Coronary artery (tissue), 2 donors: ENCODE measurements at regions not wholly inside any gene's neighbourhood (a gene's known extent, or its start where the extent isn't known, plus 50 kb on each side); places are given as distances from the start of the nearest gene placed in this dataset.

Experiments used
- DNase-seq: peaks from one replicate; pipeline ENCODE4 v3.0.0-alpha.2; 2017; ENCODE audit warnings: low spot score
- H3K27ac ChIP-seq, 2 donors: fragments of 200-600 bp; sonication (generic); one replicate each; pipeline ENCODE4 v1.5.1; 2016 to 2019
- H3K4me3 ChIP-seq: fragments of 200-600 bp; sonication (generic); 2 replicates; pipeline ENCODE4 v1.5.1; 2016; ENCODE audit warnings: mild to moderate bottlenecking, moderate library complexity
- TF ChIP-seq, protein P1 (sequence below): fragments of 200-600 bp; sonication (generic); IDR thresholded peaks from one replicate; pipeline ENCODE4 v1.5.1; 2019; ENCODE audit warnings: antibody characterized with exemption

DNA sequence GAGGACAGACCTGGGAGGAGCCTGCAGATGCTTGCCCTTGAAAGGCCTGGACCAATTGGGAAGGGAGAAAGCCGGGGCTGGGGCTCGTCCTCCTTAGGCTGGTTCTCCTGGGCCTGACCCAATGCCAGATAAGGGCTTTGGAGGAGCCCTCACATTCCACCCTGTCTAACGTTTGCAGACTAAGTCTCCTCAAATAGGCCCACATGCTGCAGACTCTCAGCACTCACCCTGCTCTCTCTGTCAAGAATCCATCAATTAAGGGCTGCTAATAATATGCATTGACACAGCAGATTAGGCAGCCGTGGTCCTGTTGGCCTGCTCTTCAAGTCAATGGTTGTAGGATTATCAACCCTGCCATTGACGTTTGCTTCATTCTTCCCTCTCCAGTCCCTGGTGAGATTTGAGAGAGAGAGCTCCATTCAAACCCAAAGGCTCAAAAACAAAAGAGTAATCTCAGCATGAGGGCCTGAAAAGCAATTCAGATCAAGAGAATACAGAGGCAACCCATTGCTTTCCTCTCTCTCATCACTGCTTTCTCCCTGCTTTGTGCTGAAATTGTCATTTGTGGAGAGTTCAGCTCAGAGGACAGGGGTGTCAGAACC, 167.6 kb downstream of the INSIG2 start:
- no peak for DNase-seq
- no peak overlapping the region for H3K27ac ChIP-seq
- no peak overlapping the region for H3K4me3 ChIP-seq
- TF ChIP-seq, protein P1, sequence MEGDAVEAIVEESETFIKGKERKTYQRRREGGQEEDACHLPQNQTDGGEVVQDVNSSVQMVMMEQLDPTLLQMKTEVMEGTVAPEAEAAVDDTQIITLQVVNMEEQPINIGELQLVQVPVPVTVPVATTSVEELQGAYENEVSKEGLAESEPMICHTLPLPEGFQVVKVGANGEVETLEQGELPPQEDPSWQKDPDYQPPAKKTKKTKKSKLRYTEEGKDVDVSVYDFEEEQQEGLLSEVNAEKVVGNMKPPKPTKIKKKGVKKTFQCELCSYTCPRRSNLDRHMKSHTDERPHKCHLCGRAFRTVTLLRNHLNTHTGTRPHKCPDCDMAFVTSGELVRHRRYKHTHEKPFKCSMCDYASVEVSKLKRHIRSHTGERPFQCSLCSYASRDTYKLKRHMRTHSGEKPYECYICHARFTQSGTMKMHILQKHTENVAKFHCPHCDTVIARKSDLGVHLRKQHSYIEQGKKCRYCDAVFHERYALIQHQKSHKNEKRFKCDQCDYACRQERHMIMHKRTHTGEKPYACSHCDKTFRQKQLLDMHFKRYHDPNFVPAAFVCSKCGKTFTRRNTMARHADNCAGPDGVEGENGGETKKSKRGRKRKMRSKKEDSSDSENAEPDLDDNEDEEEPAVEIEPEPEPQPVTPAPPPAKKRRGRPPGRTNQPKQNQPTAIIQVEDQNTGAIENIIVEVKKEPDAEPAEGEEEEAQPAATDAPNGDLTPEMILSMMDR: no peak

DNA sequence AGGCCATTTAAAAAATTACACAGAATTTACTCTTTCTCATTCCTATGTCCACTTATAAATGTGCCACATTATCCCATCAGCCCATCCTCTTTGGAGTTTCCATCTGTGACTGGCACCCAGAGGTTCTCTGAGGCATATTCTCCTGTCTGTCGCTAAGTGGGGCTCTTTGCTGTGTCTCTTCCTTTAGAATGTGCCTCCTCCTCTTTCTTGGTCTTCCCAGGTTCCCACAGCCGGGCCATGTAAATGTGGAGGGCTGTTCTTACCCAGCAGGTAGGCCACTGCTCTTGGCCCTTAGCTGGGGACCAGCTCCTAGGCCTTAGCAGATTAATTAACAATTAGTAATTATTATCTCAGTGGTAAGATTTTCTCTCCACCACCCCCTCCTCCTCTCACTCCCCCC, 167.0 kb downstream of the INSIG2 start:
- Histone ChIP-seq H3K27ac (no peak overlapping the region), H3K4me3 (no peak overlapping the region)
- TF ChIP-seq, protein P1: no peak
- no peak for DNase-seq

DNA sequence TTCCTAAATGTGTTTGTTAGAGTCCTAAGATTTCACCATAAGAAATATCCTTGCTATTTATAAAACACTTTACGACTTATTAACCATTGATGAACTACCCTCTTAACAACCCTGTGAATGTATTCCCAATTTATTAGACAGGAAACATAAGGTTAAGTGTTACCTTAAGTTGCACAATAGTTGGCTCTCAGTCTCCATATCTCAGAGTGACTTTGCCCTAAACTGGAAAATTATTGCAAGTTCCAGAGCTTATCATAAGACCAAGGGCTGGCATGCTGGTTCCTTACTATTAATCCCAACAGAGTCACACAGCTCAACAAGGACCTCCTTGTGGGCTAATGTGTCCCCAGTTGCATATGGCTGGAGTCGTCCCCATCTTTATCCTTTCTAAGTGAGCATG, 165.8 kb downstream of the INSIG2 start:
- no peak overlapping the region for H3K4me3 ChIP-seq
- DNase-seq: no peak
- no peak overlapping the region for H3K27ac ChIP-seq
- TF ChIP-seq, protein P1: no peak

DNA sequence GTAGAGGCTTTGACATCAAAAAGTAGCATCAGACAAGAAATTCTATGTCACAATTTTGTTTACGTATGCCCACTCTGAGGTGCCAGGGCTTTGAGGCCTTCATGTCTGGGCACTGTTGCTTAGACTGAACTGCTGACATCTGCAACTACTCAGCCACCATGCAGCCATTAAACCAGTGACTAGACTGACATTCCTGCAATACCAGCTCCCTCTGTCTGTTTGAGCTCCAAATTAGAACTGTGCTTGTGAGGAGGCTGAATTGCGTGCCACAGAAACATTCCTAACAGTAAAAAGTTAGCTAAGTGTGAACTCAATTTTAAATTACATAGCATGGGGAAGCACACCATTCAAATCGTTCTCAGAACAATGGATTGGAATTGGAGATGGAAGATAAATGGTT, 163.2 kb downstream of the INSIG2 start:
- TF ChIP-seq, protein P1: no peak
- DNase-seq: no peak
- Histone ChIP-seq H3K27ac (no peak overlapping the region), H3K4me3 (no peak overlapping the region)

DNA sequence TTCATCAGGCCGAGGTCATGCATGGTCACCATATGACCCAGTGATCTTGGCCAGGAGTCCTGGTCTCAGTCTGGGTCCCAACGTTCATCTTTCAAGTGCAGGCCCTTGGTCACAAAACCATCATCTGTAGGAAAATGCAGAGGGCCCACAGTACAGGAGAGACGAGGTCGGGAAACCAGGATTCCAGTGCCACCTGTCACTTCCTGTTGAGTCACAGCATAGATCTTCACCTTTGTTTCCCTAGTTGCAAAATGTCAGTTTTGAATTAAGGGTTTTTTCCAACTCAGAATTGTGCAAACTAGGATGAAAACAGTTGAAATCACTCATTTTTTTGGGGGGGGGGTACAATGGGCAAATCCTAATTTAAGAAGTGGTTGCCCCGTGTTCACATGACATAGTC, 162.2 kb downstream of the INSIG2 start:
- Histone ChIP-seq H3K4me3 (no peak overlapping the region), H3K27ac (no peak overlapping the region)
- TF ChIP-seq, protein P1: no peak
- DNase-seq: no peak

DNA sequence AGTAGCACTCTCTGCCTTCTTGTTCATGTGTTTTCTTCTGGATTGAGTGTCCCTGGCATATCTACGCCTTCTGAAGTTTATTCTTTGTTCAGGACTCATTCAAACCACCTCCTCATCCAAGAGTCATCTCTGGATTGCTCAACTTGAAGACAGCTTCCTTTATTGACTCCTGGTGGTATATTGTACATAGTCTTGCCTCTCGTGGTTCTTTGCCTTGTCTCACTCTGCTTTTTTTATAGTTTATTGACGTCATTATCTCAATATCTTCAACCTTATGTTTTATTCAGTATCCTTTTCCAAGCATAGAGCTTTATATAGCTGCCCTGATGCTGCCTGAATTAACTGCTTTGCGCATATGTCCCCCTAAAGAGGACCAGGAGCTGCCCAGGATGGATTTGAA, 161.7 kb downstream of the INSIG2 start:
- no peak for DNase-seq
- TF ChIP-seq, protein P1: no peak
- no peak overlapping the region for H3K4me3 ChIP-seq
- H3K27ac ChIP-seq: no peak overlapping the region

DNA sequence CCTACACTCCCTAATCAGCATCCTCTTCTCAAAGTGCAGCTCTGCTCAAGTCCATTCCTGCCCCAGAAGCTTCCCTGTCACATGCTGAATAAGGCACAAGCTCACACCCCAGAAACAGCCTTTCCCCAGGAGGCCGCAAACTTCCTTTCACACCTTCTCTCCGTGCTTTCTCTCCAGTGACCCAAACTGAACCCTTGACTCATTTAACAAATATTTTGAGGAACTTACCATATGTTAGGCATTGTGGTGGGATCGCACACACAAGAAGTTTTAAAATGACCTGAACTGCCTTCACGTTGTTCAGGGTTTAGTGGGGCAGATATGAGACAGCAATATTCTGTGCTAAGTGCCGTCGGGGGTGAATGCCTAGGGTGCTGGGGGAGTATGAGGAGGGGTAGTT, 161.3 kb downstream of the INSIG2 start:
- no peak overlapping the region for H3K4me3 ChIP-seq
- DNase-seq: no peak
- TF ChIP-seq, protein P1: no peak
- no peak overlapping the region for H3K27ac ChIP-seq
